ENCODE measurements at regions not wholly inside any gene's neighbourhood (a gene's known extent, or its start where the extent isn't known, plus 50 kb on each side); places are given as distances from the start of the nearest gene placed in this dataset.

- Mint-ChIP-seq H3K4me3 (ENCODE audit: unreplicated experiment) (no peak overlapping the region), H3K4me1 (ENCODE audit: low read depth, unreplicated experiment) (no peaks in the 10 kb centered on the region), H3K27me3 (ENCODE audit: insufficient read depth, unreplicated experiment) (peaks cover 40% of the 10 kb centered on the region), H3K27ac (ENCODE audit: unreplicated experiment) (no peak overlapping the region), H3K9me3 (ENCODE audit: unreplicated experiment) (no peaks in the 10 kb centered on the region), H3K36me3 (ENCODE audit: insufficient read depth, unreplicated experiment) (no peaks in the 10 kb centered on the region)
- CTCF ChIA-PET, result no interaction called here
- intact Hi-C loops (cut with micrococcal nuclease; ENCODE audit: unreplicated experiment), result no loop called here
- Histone ChIP-seq H3K4me3 (ENCODE audit: low read depth, low read length) (no peak overlapping the region), H3K4me1 (no peaks in the 10 kb centered on the region), H3K36me3 (ENCODE audit: control insufficient read depth, insufficient read depth, low read length) (no peaks in the 10 kb centered on the region), H3K9me3 (peaks cover 7% of the 10 kb centered on the region; the same call in 1 of the 2 replicates), H3K27me3 (replicated peaks; ENCODE audit: control insufficient read depth, insufficient read depth, low read length) (no peaks in the 10 kb centered on the region)
- POLR2A ChIA-PET, result no interaction called here
- DNase-seq, result no peak
- TF ChIP-seq CTCF (IDR thresholded peaks at IDR 0.05; ENCODE audit: insufficient read depth in 1 of 2, low read depth in 1 of 2, low read length in 1 of 2, severe bottlenecking in 1 of 2, unreplicated experiment in 1 of 2), result no peak
- BruUV-seq (replicated peaks), result no TSS peak
Measured at GRCh38 chr17:79451167-79451566, 159.7 kb downstream of the RBFOX3 start.

DNA sequence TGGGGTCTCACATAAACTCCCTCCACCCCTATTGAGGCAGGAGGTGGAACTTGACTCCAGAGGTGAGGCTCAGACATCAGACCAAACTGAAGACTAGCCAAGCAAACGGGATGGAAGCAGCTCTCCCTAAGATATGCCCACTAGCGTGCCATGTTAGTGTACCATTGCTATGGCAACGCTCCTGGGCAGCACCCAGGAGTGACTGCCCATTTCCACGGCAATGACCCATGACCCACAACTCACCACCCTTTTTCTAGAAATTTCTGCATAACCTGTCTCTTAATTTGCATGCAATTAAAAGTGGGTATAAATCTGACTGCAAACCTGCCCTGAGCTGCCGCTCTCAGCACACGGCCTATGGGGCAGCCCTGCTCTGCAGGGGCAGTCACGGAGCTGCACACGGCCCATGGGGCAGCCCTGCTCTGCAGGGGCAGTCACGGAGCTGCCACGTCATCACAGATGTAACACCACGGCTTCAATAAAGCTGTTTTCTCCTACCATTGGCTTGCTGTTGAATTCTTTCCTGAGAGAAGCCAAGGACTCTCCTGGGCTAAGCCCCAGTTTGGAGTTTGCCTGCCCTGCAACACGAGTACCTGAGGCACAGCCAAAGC lies 164.3 kb downstream of the RBFOX3 start:
- Mint-ChIP-seq H3K9me3 (ENCODE audit: unreplicated experiment) (no peaks in the 10 kb centered on the region), H3K36me3 (ENCODE audit: insufficient read depth, unreplicated experiment) (no peaks in the 10 kb centered on the region), H3K4me3 (ENCODE audit: unreplicated experiment) (no peak overlapping the region), H3K4me1 (ENCODE audit: low read depth, unreplicated experiment) (no peaks in the 10 kb centered on the region), H3K27ac (ENCODE audit: unreplicated experiment) (no peak overlapping the region), H3K27me3 (ENCODE audit: insufficient read depth, unreplicated experiment) (peaks cover 11% of the 10 kb centered on the region)
- ChIA-PET CTCF (no interaction called here), POLR2A (no interaction called here)
- H3K4me1 ChIP-seq, result no peaks in the 10 kb centered on the region
- H3K4me3 ChIP-seq (ENCODE audit: low read depth, low read length), result no peak overlapping the region
- intact Hi-C loops (cut with micrococcal nuclease; ENCODE audit: unreplicated experiment), result no loop called here
- H3K27me3 ChIP-seq (replicated peaks; ENCODE audit: control insufficient read depth, insufficient read depth, low read length), result no peaks in the 10 kb centered on the region
- no peak for TF ChIP-seq CTCF (IDR thresholded peaks at IDR 0.05; ENCODE audit: insufficient read depth in 1 of 2, low read depth in 1 of 2, low read length in 1 of 2, severe bottlenecking in 1 of 2, unreplicated experiment in 1 of 2)
- peaks cover 7% of the 10 kb centered on the region; the same call in 1 of the 2 replicates for H3K9me3 ChIP-seq
- H3K36me3 ChIP-seq (ENCODE audit: control insufficient read depth, insufficient read depth, low read length), result no peaks in the 10 kb centered on the region
- DNase-seq, result no peak
- BruUV-seq (replicated peaks), result no TSS peak

- Mint-ChIP-seq H3K36me3 (ENCODE audit: insufficient read depth, unreplicated experiment) (no peaks in the 10 kb centered on the region), H3K4me3 (ENCODE audit: unreplicated experiment) (no peak overlapping the region), H3K27me3 (ENCODE audit: insufficient read depth, unreplicated experiment) (peaks cover 6% of the 10 kb centered on the region), H3K9me3 (ENCODE audit: unreplicated experiment) (no peaks in the 10 kb centered on the region), H3K4me1 (ENCODE audit: low read depth, unreplicated experiment) (no peaks in the 10 kb centered on the region), H3K27ac (ENCODE audit: unreplicated experiment) (no peak overlapping the region)
- no peak for TF ChIP-seq CTCF (IDR thresholded peaks at IDR 0.05; ENCODE audit: insufficient read depth in 1 of 2, low read depth in 1 of 2, low read length in 1 of 2, severe bottlenecking in 1 of 2, unreplicated experiment in 1 of 2)
- intact Hi-C loops (cut with micrococcal nuclease; ENCODE audit: unreplicated experiment), result no loop called here
- POLR2A ChIA-PET, result no interaction called here
- Histone ChIP-seq H3K9me3 (peaks cover 7% of the 10 kb centered on the region; the same call in 1 of the 2 replicates), H3K27me3 (replicated peaks; ENCODE audit: control insufficient read depth, insufficient read depth, low read length) (no peaks in the 10 kb centered on the region), H3K4me1 (no peaks in the 10 kb centered on the region), H3K36me3 (ENCODE audit: control insufficient read depth, insufficient read depth, low read length) (no peaks in the 10 kb centered on the region), H3K4me3 (ENCODE audit: low read depth, low read length) (no peak overlapping the region)
- no TSS peak for BruUV-seq (replicated peaks)
- CTCF ChIA-PET, result interaction anchor here (1.0 kb wide), 1 partner anchor 43 kb away, joined by 7 read pairs; no protein-coding TSS in a partner anchor
- no peak for DNase-seq
Measured at GRCh38 chr17:79444198-79444597, 166.7 kb downstream of the RBFOX3 start.

All from Caco-2 (cell line).